ENCODE measurements at regions not wholly inside any gene's neighbourhood (a gene's known extent, or its start where the extent isn't known, plus 50 kb on each side); places are given as distances from the start of the nearest gene placed in this dataset.

- ATAC-seq (no peak), DNase-seq (ENCODE audit: missing footprints) (no peak)
- intact Hi-C loops (cut with DNase I): no loop called here
Observed at GRCh38 chr1:208775841-208776240, 531.7 kb upstream of the PLXNA2 start.

DNA sequence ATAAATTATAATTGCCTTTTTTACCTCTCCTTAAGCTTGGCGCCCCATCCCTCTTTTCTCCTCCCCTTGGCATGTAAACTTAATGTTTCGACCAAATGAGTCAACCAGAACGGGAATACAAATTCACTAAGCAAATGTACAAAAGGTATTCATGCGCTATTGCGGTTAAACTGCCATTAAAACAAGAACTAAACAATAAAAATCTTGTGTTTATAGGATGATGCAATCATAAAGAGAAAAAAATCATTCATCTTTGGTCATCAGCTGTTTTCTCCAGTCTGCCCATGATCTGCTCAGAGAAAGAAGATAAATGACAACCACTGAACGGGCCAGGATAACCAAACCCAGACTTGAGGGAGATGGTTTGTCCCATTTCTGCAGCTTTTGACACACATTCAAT, 534.2 kb upstream of the PLXNA2 start:
- ATAC-seq: no peak
- no peak for DNase-seq (ENCODE audit: missing footprints)
- intact Hi-C loops (cut with DNase I): no loop called here

DNA sequence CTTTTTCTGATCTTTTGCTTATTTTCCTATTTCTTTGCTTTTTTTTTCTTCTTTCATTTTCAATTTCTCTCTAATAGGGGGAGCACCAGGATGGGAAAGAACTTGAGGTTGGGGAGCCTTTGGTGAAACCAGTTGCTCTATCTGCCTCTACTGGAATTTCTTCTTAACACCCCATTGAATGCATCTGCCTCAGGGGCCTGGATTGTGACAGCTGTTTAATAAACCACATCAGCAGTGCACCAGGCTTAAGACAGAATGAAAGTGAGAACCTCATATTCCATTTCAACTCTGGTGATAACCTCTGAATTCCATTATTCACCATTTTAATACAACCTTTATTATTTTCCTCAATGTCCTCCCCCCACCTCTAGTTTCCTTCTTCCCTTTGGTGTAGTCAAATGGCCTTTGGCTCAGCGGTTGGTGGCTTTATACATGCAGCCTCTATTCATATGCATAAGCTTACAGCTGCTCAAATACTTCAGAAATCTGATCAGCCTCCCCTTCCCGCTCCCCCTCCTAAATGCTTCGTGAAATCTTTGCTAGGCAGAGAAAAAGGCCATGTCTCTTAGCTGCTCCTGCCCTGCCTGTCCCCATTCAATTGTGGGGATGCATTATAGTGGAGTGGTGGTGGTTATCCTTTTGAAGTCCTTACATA, 537.3 kb upstream of the PLXNA2 start:
- DNase-seq (ENCODE audit: missing footprints): no peak
- intact Hi-C loops (cut with DNase I): no loop called here

GRCh38 chr1:208782186-208782585, 538.0 kb upstream of the PLXNA2 start:
- ATAC-seq (no peak), DNase-seq (ENCODE audit: missing footprints) (no peak)
- intact Hi-C loops (cut with DNase I): no loop called here

More for the DNA sequence above, 537.3 kb upstream of the PLXNA2 start:
- ATAC-seq: no peak

GRCh38 chr1:208785629-208786028, 541.4 kb upstream of the PLXNA2 start:
- DNase-seq (ENCODE audit: missing footprints) (no peak), ATAC-seq (no peak)
- intact Hi-C loops (cut with DNase I): no loop called here

- intact Hi-C loops (cut with DNase I): no loop called here
- ATAC-seq (no peak), DNase-seq (ENCODE audit: missing footprints) (no peak)
Observed at GRCh38 chr1:208787219-208787618, 543.0 kb upstream of the PLXNA2 start.

DNA sequence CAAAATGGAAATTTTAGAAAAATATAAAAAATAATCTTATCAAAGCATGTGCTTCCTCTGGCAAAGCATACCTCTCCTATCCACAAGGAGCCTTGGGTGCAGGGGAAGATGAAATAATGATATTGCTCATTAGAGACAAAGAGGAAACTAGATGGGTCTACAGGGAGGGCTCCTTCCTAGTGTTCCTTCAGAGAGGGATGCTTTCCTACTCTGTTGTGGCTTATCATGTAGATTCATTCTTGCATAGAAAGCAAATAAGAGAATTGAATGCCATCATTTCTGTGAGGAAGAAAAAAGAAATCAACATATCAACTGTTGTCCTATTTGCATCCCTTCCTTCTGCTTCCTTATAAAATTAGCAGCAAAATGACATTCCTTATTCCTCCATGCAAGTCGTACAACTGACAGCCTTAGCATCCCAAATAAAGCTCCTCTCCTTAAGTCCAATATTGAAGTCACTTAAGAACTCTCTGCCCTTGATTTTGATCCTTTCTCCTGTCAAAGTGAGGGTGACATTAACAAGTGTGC, 543.9 kb upstream of the PLXNA2 start:
- DNase-seq (ENCODE audit: missing footprints) (no peak), ATAC-seq (no peak)
- intact Hi-C loops (cut with DNase I): no loop called here

DNA sequence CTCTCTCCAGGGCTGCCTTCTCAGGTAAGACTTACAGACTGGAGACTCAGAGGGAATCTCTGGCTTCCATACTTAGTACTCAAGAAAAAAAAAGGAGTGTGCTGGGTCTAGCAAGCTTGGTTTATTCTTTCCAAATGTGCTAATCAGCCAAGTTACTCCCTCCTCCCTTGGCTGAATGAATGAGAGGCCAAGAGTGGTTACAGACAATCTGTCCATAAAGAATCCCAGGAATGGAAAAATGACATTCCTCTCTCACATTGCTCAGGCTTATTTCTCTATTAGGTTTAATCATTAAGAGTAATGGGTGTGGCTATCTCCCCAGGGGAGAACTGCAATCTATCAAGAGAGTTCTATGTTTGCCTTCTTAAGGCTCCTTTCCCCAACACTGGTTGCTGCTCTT, 547.3 kb upstream of the PLXNA2 start:
- DNase-seq (ENCODE audit: missing footprints): no peak
- intact Hi-C loops (cut with DNase I): no loop called here
- no peak for ATAC-seq

DNA sequence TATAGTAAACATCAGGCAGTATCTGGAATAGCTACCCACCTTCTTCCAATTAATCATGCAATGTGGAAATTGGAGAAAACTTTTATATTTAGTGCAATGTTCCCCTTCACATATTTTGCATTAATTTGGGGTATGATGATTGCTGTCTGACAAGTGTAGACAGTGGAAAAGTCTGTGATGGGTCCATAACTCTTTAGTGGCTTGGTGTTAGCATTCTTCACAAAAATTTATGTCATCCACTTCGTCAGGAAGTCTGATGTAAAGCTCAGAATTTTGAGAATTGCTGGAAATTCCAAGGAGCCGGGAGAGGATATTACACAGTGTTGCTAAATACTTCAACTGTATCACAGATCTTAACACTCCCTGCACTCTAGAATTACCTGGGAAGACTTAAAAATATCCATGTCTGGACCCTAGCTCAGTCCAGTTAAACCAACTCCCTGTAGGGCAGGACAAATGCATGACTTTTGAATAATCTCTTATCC, 549.7 kb upstream of the PLXNA2 start:
- ATAC-seq (no peak), DNase-seq (ENCODE audit: missing footprints) (no peak)
- intact Hi-C loops (cut with DNase I): no loop called here

DNA sequence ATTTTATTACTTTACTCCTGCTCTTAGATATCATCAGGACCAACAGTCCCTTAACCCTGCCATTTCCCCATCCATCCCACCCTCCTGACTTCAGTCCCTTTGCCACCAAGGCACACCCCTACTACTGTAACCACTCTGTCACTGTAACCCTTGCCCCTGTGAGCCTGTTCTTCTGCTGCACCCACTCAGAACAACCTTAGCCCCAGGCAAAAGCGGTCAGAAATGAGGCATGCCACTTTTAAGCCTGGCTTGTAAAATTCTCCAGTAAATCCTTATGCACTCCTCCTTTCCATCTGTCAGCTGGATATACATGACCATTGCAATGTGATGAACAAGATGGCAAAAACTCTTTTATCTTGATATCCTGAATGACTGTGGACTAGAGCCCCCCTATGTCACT, 555.0 kb upstream of the PLXNA2 start:
- intact Hi-C loops (cut with DNase I): no loop called here
- DNase-seq (ENCODE audit: missing footprints) (no peak), ATAC-seq (no peak)

GRCh38 chr1:208803011-208803811, 559.0 kb upstream of the PLXNA2 start:
- no peak for DNase-seq (ENCODE audit: missing footprints)
- intact Hi-C loops (cut with DNase I): no loop called here
- ATAC-seq: no peak

DNA sequence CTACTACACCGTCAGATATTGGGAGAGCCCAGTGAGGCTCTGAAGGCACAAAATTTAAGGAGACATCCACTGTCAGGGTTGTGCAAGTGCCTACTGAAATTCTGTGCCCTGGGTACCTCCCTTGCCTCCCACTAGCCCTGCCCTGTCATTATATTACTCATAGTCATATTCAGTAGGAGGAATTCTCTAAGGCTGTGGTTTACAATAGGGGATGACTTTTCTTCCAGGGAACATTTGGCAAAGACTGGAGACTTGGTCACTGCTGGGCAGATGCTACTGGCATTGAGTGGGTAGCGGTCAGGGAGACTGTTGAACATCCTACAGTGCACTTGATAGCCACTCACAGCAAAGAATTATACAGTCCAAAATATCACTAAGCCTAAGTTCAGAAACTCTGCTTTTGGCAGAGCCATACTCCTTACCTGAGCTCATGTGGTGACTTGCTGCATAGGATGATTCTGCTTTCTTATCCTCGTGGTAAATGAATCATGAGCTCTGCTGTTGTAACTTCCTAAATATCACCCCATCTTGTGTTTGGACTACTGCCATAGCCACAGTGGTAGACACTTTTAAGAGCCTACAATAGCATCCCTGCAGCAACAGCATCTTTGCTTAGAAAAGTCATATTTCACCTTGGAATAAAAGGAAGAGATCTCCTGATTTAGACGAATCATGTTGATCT, 563.4 kb upstream of the PLXNA2 start:
- intact Hi-C loops (cut with DNase I): no loop called here
- DNase-seq (ENCODE audit: missing footprints): no peak
- ATAC-seq: no peak

DNA sequence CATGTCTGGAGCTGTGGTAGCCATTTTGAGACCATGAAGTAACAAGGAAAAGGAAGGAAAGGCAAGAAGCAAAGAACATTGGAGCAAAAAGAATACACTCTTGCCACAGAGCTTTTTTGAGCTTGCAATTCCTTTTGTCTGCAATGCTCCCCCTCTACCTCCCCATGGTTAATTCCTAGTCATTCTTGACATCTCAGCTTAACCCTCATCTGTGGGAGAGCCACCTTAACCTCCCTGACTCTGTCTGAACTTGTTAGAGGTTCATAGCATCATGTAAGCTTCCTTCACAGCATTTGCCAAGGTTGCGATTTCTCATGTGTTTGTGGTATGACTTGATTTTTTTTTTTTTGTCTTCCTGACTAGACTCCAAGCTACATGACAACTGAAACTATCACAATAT, 564.1 kb upstream of the PLXNA2 start:
- DNase-seq (ENCODE audit: missing footprints): no peak
- intact Hi-C loops (cut with DNase I): no loop called here
- ATAC-seq: no peak

DNA sequence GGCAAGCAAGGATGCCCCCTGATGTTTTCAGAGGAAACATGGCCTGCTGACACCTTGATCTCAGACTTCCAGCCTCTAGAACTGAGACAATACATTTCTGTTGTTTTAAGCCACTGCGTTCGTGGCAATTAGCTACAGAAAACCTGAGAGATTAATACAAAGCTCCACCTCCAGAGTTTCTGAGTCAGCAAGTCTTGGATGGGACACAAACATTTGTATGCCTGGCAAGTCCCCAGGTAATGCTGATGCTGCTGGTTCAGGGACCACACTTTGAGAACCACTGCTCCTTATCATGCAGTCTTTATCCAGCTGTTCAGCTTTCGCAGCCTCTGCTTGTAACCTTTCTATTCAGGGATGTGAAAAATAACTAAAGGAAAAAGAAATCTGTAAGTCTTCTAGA, 565.7 kb upstream of the PLXNA2 start:
- ATAC-seq (no peak), DNase-seq (ENCODE audit: missing footprints) (no peak)
- intact Hi-C loops (cut with DNase I): no loop called here

- DNase-seq (ENCODE audit: missing footprints) (no peak), ATAC-seq (no peak)
- intact Hi-C loops (cut with DNase I): no loop called here
Observed at GRCh38 chr1:208818770-208819445, 574.7 kb upstream of the PLXNA2 start.

GRCh38 chr1:208820580-208821212, 576.5 kb upstream of the PLXNA2 start:
- ATAC-seq: no peak
- DNase-seq (ENCODE audit: missing footprints): no peak
- intact Hi-C loops (cut with DNase I): no loop called here

DNA sequence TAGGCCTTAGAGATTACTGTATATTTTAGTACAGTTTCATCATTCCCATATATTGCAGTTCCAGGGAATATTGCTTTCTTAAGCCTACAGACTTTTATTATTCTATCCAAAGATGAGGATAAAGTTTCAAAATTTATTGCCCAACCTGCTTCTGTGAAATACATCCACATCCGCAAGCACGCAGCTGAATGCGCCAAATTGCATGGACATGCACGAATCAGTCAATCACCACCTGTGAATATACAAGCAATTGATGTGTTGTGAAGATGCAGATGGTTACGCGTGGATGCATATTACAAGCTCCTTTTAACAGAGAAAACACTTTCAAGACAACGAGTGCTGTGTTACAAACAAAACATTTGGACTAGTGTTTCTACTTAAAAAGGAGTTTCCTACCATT, 577.8 kb upstream of the PLXNA2 start:
- intact Hi-C loops (cut with DNase I): no loop called here
- DNase-seq (ENCODE audit: missing footprints) (no peak), ATAC-seq (no peak)

DNA sequence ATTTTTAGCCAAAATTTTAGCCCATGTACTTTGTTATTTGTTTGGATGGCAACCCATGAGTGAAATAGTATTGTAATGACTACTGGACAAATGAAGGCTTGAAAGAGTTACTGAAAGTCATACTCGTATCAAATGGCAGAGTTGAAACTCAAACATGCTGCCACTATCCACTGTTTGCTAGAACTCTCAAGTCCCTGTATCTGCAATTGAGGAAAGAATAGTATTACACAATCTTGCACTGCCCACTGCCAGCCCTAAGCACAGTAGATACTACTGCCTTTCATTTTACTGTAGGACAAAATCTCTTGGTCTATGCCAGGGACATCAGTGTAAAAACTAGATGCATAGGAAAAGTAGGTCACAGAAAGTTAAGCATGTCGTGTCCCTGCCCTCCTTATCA, 581.1 kb upstream of the PLXNA2 start:
- ATAC-seq (no peak), DNase-seq (ENCODE audit: missing footprints) (no peak)
- intact Hi-C loops (cut with DNase I): no loop called here

DNA sequence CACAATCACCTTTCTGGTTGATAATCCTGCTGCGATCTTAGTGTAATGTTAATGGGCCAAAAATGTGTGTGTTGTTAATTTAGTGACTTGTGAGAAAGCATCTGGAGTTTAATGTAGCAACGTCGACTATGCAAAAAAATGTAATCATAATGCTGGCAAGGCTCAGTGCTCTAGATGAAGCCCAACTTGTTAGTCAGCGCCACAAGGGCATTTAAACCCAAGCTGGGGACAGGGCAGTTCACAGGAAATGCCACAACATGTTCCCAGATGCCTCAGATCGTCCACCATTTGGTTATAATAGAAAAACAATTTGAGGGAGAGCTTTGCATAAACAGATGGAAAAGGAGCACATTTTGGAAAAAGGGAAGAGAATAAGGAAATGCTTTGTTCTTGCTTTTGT, 585.4 kb upstream of the PLXNA2 start:
- ATAC-seq (no peak), DNase-seq (ENCODE audit: missing footprints) (no peak)
- intact Hi-C loops (cut with DNase I): no loop called here
